PFSK-1 (cell line): ENCODE measurements at regions not wholly inside any gene's neighbourhood (a gene's known extent, or its start where the extent isn't known, plus 50 kb on each side); places are given as distances from the start of the nearest gene placed in this dataset.

Experiments
- POLR2AphosphoS5 ChIP-seq: IDR thresholded peaks from 2 replicates; pipeline ENCODE4 v1.6.1; 2012; ENCODE audit warnings: low read depth, mild to moderate bottlenecking, control low read depth, low read length, moderate library complexity
- REST ChIP-seq, 2 experiments: IDR thresholded peaks; 2 replicates each; pipeline versions ENCODE4 v1.6.1 to v1.8.0; 2011 to 2012; ENCODE audit warnings: low read depth in 2 of 2, low read length in 2 of 2, control low read depth in 1 of 2, inconsistent platforms in 1 of 2, mild to moderate bottlenecking in 1 of 2, moderate library complexity in 1 of 2; ENCODE audit not compliant: insufficient read depth in 1 of 2
- SIN3A ChIP-seq: IDR thresholded peaks from 2 replicates; pipeline ENCODE4 v1.6.1; 2012; ENCODE audit warnings: mild to moderate bottlenecking, low read length, moderate library complexity, borderline replicate concordance; ENCODE audit not compliant: insufficient read depth
- TAF1 ChIP-seq: IDR thresholded peaks from 2 replicates; pipeline ENCODE4 v1.6.1; 2012; ENCODE audit warnings: low read length, control low read depth, borderline replicate concordance; ENCODE audit not compliant: insufficient read depth

DNA sequence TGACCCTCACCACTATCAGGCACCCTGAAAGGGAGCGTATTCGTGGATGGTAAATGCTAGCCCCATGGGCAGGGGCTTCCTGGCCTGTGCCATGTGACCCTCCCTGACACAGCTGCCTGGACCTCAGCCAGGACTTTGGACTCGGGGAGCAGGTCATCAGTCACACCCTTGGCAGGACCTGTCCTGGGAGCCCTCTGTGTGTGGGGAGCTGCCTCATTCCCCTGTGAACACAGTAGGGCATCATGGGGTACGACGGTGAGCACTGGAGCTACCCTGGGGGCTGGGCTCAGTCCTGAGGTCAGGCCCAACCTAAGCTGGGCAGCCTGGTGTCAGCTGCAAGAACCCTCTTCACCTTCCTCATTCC lies 129.3 kb upstream of the FAM20C start:
- TF ChIP-seq SIN3A = no peak
- no peak for TF ChIP-seq POLR2AphosphoS5
- TF ChIP-seq REST (IDR thresholded peaks at IDR 0.05; ENCODE audit: insufficient read depth in 1 of 2, low read depth in 2 of 2, low read length in 2 of 2) = no peak
- no peak for TF ChIP-seq TAF1
